ENCODE measurements at regions not wholly inside any gene's neighbourhood (a gene's known extent, or its start where the extent isn't known, plus 50 kb on each side); places are given as distances from the start of the nearest gene placed in this dataset.
"Not testable (repeated sequence)": the region's sequence is repeated elsewhere in the genome, so short reads cannot be mapped to it uniquely, and the experiment has no call there.

- ChIA-PET CTCF (no interaction called here), POLR2A (no interaction called here)
These were observed 144.8 kb upstream of the FOXA2 start for GRCh38 chr20:22729180-22729579.

GRCh38 chr20:22729616-22730236 lies 145.4 kb upstream of the FOXA2 start:
- POLR2A ChIA-PET: no interaction called here
- CTCF ChIA-PET: interaction anchor here (1.1 kb wide), 1 partner anchor 37 kb away, joined by 3 read pairs; no protein-coding TSS in a partner anchor

- CTCF ChIA-PET: no interaction called here
These were observed 148.4 kb upstream of the FOXA2 start for GRCh38 chr20:22732751-22733150.

GRCh38 chr20:22734946-22735647 lies 150.7 kb upstream of the FOXA2 start:
- CTCF ChIA-PET: interaction anchor here (0.6 kb wide), 1 partner anchor 46 kb away, joined by 3 read pairs; no protein-coding TSS in a partner anchor
- POLR2A ChIA-PET: not testable (repeated sequence)

More at GRCh38 chr20:22732751-22733150, 148.4 kb upstream of the FOXA2 start:
- POLR2A ChIA-PET: no interaction called here

- ChIA-PET CTCF (no interaction called here), POLR2A (no interaction called here)
These were observed 156.5 kb upstream of the FOXA2 start for GRCh38 chr20:22740829-22741228.

- ChIA-PET CTCF (no interaction called here), POLR2A (no interaction called here)
These were observed 160.2 kb upstream of the FOXA2 start for GRCh38 chr20:22744341-22745193.

GRCh38 chr20:22745194-22745500 lies 160.8 kb upstream of the FOXA2 start:
- CTCF ChIA-PET: no interaction called here
- POLR2A ChIA-PET: no interaction called here

- ChIA-PET POLR2A (no interaction called here), CTCF (no interaction called here)
These were observed 162.6 kb upstream of the FOXA2 start for GRCh38 chr20:22746957-22747356.

GRCh38 chr20:22752324-22752723 lies 168.0 kb upstream of the FOXA2 start:
- CTCF ChIA-PET: no interaction called here
- POLR2A ChIA-PET: no interaction called here

- ChIA-PET CTCF (no interaction called here), POLR2A (interaction anchor here (0.6 kb wide), 1 partner anchor 10 kb away, joined by 3 read pairs; no protein-coding TSS in a partner anchor)
These were observed 173.2 kb upstream of the FOXA2 start for GRCh38 chr20:22757424-22758183.

GRCh38 chr20:22758815-22759214 lies 174.4 kb upstream of the FOXA2 start:
- POLR2A ChIA-PET: no interaction called here
- CTCF ChIA-PET: no interaction called here

- POLR2A ChIA-PET: no interaction called here
- CTCF ChIA-PET: no interaction called here
These were observed 178.3 kb upstream of the FOXA2 start for GRCh38 chr20:22762576-22763256.

GRCh38 chr20:22763257-22763906 lies 179.0 kb upstream of the FOXA2 start:
- POLR2A ChIA-PET: no interaction called here
- CTCF ChIA-PET: no interaction called here

- POLR2A ChIA-PET: no interaction called here
- CTCF ChIA-PET: no interaction called here
These were observed 184.2 kb upstream of the FOXA2 start for GRCh38 chr20:22768266-22769178.

GRCh38 chr20:22770241-22770800 lies 185.9 kb upstream of the FOXA2 start:
- ChIA-PET POLR2A (no interaction called here), CTCF (no interaction called here)

- ChIA-PET CTCF (no interaction called here), POLR2A (no interaction called here)
These were observed 187.3 kb upstream of the FOXA2 start for GRCh38 chr20:22771706-22772105.

GRCh38 chr20:22773344-22773743 lies 189.0 kb upstream of the FOXA2 start:
- ChIA-PET CTCF (no interaction called here), POLR2A (no interaction called here)

- CTCF ChIA-PET: no interaction called here
- POLR2A ChIA-PET: no interaction called here
These were observed 190.9 kb upstream of the FOXA2 start for GRCh38 chr20:22775256-22775655.
